ENCODE measurements at regions not wholly inside any gene's neighbourhood (a gene's known extent, or its start where the extent isn't known, plus 50 kb on each side); places are given as distances from the start of the nearest gene placed in this dataset.
"Not testable (repeated sequence)": the region's sequence is repeated elsewhere in the genome, so short reads cannot be mapped to it uniquely, and the experiment has no call there.

GRCh38 chr15:31607656-31608055 is 281.0 kb downstream of the KLF13 start:
- DNase-seq: no peak

- DNase-seq: no peak
Measured at GRCh38 chr15:31609258-31609681, 282.6 kb downstream of the KLF13 start.

DNA sequence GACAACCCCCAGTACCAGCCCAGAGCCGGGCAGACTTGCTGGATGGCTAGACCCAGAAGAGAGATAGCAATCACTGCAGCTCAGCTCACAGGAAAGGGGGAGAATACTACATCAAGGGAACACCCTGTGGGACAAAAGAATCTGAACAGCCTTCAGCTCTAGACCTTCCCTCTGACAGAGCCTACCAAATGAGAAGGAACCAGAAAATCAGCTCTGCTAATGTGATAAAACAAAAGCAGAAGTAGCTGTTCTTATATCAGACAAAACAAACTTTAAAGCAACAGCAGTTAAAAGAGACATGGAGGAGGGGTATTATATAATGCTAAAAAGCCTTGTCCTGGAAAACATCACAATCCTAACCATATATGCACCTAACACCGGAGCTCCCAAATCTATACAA is 283.3 kb downstream of the KLF13 start:
- DNase-seq: no peak

GRCh38 chr15:31615643-31616415 is 289.2 kb downstream of the KLF13 start:
- no peak for DNase-seq

- DNase-seq: not testable (repeated sequence)
Measured at GRCh38 chr15:31623297-31623696, 296.7 kb downstream of the KLF13 start.

- not testable (repeated sequence) for DNase-seq
Measured at GRCh38 chr15:31624115-31624514, 297.5 kb downstream of the KLF13 start.

DNA sequence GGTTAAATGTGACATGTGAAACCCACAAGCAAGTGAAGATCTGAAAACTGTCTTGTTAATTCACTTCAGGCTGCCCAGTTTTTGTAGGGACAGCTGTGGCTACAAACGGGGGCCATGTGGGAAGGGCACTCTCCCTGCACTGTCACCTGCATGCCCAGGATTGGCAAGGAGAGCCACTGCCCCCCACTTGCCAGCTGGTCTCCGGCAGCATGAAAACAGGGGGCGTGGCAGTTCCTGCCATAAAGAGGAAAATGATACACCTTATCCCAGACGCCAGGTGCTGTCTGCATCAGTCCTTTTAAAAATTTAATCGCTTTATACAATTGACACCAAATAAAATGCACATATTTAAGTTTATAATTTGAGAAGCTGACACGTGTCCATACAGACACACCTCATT is 309.1 kb downstream of the KLF13 start:
- DNase-seq: peak; percentile 84

DNA sequence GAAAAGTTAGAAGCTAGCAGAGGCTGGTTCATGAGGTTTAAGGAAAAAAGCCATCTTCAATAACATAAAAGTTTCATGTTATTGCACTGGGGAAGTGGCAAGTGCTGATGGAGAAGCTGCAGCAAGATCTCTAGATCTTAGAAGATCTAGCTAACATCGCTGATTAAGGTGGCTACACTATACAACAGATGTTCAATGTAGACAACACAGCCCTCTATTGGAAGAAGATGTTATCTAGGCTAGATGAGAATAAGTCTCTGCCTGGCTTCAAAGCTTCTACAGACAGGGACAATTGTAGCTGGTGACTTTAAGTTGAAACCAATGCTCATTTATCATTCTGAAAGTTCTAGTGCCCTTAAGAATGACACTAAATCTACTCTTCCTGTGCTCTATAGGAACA is 310.3 kb downstream of the KLF13 start:
- DNase-seq: not testable (repeated sequence)

GRCh38 chr15:31643955-31644354 is 317.3 kb downstream of the KLF13 start:
- DNase-seq: not testable (repeated sequence)

- DNase-seq: not testable (repeated sequence)
Measured at GRCh38 chr15:31644761-31645160, 318.1 kb downstream of the KLF13 start.

DNA sequence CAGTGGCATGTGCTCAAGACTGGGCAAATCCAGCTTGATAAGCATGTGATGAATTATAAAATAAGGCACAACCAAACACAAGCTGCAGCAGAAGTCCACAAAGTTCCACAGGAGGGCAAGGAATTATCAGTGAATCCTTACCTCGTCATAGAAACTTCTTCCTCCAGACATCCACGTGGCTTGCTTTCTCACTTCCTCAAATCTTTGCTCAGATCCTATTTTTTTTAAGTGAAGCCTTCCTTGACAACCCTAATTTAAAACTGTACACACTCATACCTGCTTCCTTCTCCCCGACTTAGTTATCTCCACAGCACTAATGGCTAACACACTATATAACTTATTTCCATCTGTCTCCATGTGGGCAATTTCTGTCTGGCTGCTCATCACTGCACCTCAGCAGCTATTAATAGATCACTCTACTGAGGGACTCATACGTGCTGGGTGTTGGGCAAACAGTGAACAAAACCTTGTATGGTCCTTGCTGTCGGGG is 320.7 kb downstream of the KLF13 start:
- DNase-seq: not testable (repeated sequence)

DNA sequence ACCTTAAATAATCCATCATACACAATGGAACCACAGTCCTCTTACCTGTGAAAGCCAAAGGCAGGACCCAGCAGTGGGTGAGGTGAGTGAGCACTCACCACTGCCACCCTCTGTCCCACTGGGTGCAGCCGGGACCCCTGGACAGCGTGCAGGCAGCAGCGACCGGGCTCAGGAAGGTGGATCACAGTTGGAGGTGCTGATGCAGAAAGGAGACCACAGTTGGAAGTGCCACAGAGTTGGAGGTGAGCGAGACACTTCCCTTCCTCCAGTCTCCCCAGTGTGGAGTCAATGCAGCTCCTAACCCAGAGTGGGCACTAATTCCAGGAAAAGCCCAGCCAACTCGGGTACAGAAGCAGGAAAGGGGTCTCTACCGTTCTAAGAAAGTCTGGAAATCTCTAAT is 323.0 kb downstream of the KLF13 start:
- not testable (repeated sequence) for DNase-seq

GRCh38 chr15:31650055-31650701 is 323.5 kb downstream of the KLF13 start:
- DNase-seq: not testable (repeated sequence)

DNA sequence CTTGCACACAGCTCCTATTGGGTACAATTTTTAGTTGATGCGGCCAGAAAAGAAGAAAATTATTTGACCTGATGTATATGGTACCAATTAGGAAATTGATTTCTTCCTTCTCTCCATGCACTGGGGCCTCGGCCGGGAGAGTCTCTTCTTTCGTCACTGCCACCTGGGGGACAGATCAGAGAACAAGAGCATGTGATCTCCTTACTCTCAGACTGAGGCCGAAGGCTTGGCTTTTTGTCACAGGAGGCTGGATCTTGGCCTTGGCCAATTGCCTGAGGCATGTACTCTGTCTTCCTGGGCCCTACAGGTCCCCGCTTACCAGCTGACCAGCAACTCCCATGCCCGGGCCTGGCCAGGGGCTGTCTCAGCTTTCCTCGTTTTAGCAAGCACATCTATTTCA is 330.3 kb downstream of the KLF13 start:
- not testable (repeated sequence) for DNase-seq

DNA sequence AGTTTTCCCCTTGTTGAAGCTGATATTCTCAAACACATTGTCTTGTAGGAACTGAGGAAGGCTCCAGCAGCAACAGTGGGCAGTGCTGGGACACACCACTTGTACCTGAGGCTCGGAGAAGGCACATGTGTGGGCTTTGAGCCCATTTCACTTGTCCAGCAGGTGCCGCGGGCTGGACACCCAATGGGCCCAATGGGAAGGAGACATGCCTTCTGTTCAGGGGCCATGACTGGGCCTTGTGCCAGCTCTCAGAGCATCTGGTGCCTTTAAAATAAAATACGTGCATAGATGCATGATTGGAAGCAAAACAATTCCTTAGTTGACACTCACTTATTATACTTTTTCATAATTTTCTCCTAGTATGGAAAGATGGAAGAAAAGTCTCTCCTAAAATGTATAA is 334.2 kb downstream of the KLF13 start:
- DNase-seq: no peak

DNA sequence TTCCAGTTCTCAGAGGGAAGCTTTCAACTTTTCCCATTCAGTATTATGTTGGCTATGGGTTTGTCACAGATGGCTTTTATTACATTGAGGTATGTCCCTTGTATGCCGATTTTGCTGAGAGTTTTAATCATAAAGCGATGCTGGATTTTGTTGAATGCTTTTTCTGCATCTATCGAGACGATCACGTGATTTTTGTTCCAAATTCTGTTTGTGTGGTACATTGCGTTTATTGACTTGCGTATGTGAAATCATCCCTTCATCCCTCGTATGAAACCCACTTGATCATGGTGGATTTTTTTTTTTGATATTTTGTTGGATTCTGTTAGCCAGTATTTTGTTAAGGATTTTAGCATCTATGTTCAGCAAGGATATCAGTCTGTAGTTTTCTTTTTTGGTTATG is 339.1 kb downstream of the KLF13 start:
- DNase-seq: not testable (repeated sequence)

GRCh38 chr15:31669158-31669908 is 342.7 kb downstream of the KLF13 start:
- DNase-seq: not testable (repeated sequence)

DNA sequence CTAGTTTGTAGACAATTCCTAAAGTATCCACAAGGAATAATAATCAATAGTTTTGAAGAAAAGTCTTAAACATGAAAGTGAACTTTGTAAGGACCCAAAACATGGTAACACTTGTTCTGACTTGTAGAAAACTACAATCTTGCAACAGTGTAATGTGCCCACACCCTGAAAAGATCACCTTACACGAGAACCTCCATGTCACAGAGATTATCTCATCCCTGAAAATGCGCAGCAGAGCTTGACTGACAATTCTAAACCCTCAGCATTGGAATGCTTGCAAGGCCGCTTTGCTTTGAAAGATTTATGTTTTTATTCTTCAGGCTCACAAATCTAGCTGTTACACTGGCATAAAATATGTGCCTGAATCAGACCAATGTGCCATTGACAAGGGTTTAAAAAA is 346.6 kb downstream of the KLF13 start:
- DNase-seq: not testable (repeated sequence)

GRCh38 chr15:31681529-31682259 is 348.6 kb upstream of the CHRNA7 start:
- DNase-seq: not testable (repeated sequence)

DNA sequence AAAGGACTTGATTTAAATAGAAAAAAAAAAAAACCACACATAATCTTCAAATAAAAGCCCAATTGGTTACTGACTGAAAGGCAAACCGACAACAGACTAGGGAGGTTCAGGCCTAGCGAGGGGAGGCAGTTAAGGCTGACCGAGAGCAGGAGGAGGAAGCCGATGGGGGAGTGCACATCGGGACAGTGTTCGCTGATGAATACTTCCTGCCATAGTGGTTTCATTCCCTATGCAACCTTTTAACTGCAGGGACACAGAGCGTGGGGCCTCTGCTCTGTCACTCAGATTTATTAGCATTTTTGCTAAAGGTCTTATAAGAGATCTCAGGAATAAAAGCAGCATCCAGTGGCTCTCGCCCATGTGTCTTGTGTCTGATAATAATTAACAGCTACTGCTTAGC is 343.2 kb upstream of the CHRNA7 start:
- DNase-seq: not testable (repeated sequence)

- DNase-seq: not testable (repeated sequence)
Measured at GRCh38 chr15:31696509-31696908, 333.8 kb upstream of the CHRNA7 start.

- DNase-seq: not testable (repeated sequence)
Measured at GRCh38 chr15:31705076-31705678, 325.1 kb upstream of the CHRNA7 start.
